ENCODE measurements at regions not wholly inside any gene's neighbourhood (a gene's known extent, or its start where the extent isn't known, plus 50 kb on each side); places are given as distances from the start of the nearest gene placed in this dataset.

DNA sequence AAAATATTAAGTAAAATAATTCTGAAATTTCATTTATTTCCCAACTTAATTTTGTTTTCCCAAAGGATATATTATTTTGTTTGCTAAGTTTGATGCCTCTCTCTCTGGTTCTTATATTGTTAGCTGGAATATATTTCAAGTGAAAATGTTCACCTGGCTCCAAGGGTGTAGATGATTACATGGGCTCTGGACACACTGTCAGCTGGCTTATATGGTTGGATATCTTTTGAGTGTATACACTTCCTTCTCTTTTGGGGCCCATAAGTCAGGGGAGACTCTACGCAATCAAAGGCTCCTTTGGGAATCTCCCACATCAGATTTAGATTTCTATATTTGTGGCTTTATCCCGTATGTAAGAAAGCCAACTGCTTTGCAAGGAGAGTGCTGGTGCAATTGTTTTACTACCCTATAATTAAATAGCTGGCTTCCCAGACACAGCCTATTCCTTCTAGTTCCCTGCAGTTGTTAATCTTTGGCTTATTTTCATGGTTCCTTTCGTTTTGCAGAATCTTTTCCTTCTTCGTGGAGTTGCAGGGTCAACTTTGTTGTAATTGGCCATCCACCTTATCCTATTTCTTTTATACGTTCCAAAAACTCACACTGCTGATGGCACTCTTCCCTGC lies 225.7 kb downstream of the DPH6 start:
- ATAC-seq (ENCODE audit: low FRiP score in 2 of 2), result no peak
- no peaks in the 10 kb centered on the region for H3K4me1 ChIP-seq
- no peaks in the 10 kb centered on the region for H3K27me3 ChIP-seq
- WGBS, 2 donors, result 80 to 86% methylated on average over 5 of the region's 5 CpGs
- TF ChIP-seq, protein P1, sequence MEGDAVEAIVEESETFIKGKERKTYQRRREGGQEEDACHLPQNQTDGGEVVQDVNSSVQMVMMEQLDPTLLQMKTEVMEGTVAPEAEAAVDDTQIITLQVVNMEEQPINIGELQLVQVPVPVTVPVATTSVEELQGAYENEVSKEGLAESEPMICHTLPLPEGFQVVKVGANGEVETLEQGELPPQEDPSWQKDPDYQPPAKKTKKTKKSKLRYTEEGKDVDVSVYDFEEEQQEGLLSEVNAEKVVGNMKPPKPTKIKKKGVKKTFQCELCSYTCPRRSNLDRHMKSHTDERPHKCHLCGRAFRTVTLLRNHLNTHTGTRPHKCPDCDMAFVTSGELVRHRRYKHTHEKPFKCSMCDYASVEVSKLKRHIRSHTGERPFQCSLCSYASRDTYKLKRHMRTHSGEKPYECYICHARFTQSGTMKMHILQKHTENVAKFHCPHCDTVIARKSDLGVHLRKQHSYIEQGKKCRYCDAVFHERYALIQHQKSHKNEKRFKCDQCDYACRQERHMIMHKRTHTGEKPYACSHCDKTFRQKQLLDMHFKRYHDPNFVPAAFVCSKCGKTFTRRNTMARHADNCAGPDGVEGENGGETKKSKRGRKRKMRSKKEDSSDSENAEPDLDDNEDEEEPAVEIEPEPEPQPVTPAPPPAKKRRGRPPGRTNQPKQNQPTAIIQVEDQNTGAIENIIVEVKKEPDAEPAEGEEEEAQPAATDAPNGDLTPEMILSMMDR (IDR thresholded peaks at IDR 0.05), result no peak
- TF ChIP-seq POLR2A (IDR thresholded peaks at IDR 0.05) (no peak), POLR2AphosphoS5 (IDR thresholded peaks at IDR 0.05) (no peak), EP300 (IDR thresholded peaks at IDR 0.05) (no peak)
- no peak overlapping the region for H3K4me3 ChIP-seq
- H3K9me3 ChIP-seq, result no peaks in the 10 kb centered on the region
- no peaks in the 10 kb centered on the region for H3K36me3 ChIP-seq
- H3K27ac ChIP-seq, result no peak overlapping the region
- no peak for DNase-seq

DNA sequence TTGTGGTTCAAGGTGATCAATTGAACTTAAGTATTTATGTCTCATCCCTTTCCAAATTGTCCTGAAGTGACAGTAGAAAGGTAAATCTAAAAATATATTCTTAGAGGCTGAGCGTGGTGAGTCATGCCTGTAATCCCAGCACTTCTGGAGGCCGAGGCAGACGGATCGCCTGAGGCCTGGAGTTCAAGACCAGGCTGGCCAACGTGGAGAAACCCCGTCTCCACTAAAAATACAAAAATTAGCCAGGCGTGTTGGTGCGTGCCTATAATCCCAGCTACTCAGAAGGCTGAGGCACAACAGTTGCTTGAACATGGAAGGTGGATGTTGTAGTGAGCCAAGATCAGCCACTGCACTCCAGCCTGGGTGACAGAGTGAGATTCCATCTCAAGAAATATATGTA lies 226.6 kb downstream of the DPH6 start:
- WGBS, 2 donors, result 89 to 92% methylated on average over 8 of the region's 8 CpGs
- Histone ChIP-seq H3K4me3 (no peak overlapping the region), H3K4me1 (no peaks in the 10 kb centered on the region), H3K27ac (no peak overlapping the region), H3K27me3 (no peaks in the 10 kb centered on the region), H3K9me3 (no peaks in the 10 kb centered on the region), H3K36me3 (no peaks in the 10 kb centered on the region)
- TF ChIP-seq POLR2A (IDR thresholded peaks at IDR 0.05) (no peak), POLR2AphosphoS5 (IDR thresholded peaks at IDR 0.05) (no peak), EP300 (IDR thresholded peaks at IDR 0.05) (no peak)
- TF ChIP-seq, protein P1 (IDR thresholded peaks at IDR 0.05), result no peak
- ATAC-seq (ENCODE audit: low FRiP score in 2 of 2) (no peak), DNase-seq (no peak)

DNA sequence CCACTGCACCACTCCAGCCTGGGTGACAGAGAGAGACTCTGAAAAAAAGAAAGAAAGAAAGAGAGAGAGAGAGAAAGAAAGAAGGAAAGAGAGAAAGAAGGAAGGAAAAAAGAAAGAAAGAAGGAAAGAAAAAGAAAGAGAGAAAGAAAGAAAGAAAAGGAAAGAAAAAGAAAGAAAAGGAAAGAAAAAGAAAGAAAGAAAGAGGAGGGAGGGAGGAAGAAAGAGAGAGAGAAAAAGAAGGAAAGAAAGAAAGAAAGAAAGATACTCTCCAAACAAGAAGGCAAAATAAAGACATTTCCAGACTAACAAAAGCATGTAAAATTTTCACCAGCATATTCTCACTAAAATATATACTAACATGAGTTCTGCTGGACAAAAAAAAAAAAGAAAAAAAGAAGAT lies 228.7 kb downstream of the DPH6 start:
- Histone ChIP-seq H3K27me3 (no peaks in the 10 kb centered on the region), H3K36me3 (no peaks in the 10 kb centered on the region), H3K9me3 (no peaks in the 10 kb centered on the region), H3K27ac (no peak overlapping the region), H3K4me1 (no peaks in the 10 kb centered on the region), H3K4me3 (no peak overlapping the region)
- ATAC-seq (ENCODE audit: low FRiP score in 2 of 2), result no peak
- TF ChIP-seq, protein P1 (IDR thresholded peaks at IDR 0.05), result no peak
- TF ChIP-seq EP300 (IDR thresholded peaks at IDR 0.05), result no peak
- TF ChIP-seq POLR2A (IDR thresholded peaks at IDR 0.05), result no peak
- TF ChIP-seq POLR2AphosphoS5 (IDR thresholded peaks at IDR 0.05), result no peak
- DNase-seq, result no peak

DNA sequence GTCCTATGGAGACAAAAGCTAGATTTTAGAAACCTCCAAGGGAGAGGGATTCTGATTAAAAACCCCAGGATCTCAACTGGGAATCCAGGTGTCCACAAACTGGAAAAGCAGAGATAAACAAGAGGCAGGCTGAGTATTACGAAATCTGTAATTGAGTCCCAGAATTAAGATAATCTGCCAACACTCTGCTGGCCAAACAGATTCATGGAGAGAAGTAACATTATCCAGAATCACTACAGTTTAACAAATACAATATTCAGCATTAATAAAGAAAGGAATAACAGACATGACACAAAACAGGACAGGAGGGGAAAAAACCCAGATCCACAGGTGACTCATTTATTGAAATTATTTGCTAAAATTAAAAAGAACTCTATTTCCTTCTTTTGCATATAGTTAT lies 227.2 kb upstream of the NANOGP8 start:
- no peak for TF ChIP-seq POLR2A (IDR thresholded peaks at IDR 0.05)
- TF ChIP-seq, protein P1 (IDR thresholded peaks at IDR 0.05), result no peak
- TF ChIP-seq POLR2AphosphoS5 (IDR thresholded peaks at IDR 0.05), result no peak
- no peak for TF ChIP-seq EP300 (IDR thresholded peaks at IDR 0.05)
- DNase-seq (no peak), ATAC-seq (ENCODE audit: low FRiP score in 2 of 2) (no peak)
- Histone ChIP-seq H3K27ac (no peak overlapping the region), H3K9me3 (no peaks in the 10 kb centered on the region), H3K4me3 (no peak overlapping the region), H3K27me3 (no peaks in the 10 kb centered on the region), H3K4me1 (peaks cover 9 to 23% (median 13%) of the 10 kb centered on the region in 4 donors), H3K36me3 (no peaks in the 10 kb centered on the region)
- 70 to 89% methylated on average over 1 of the region's 1 CpG for WGBS, 2 donors

DNA sequence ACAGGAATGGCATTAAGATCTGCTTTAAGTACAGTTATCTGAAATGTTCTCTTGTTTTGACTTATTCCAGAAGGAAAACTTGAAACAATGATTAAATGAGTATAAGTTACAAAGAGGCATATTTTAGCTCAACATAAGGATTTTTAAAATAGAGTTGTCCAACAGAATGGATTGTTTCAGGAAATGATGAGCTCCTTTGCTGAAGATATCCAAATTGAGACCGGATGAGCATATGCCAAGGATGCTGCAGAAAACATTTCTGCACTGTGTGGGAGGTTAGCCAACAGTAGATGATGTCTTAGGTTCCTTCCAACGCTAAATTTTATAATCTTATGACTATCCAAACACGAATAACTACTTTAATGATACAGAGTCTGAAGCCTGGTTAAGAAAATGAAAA lies 226.5 kb upstream of the NANOGP8 start:
- no peaks in the 10 kb centered on the region for H3K9me3 ChIP-seq
- no peak overlapping the region for H3K27ac ChIP-seq
- 72 to 73% methylated on average over 3 of the region's 3 CpGs for WGBS, 2 donors
- TF ChIP-seq, protein P1 (IDR thresholded peaks at IDR 0.05), result no peak
- TF ChIP-seq EP300 (IDR thresholded peaks at IDR 0.05) (no peak), POLR2AphosphoS5 (IDR thresholded peaks at IDR 0.05) (no peak), POLR2A (IDR thresholded peaks at IDR 0.05) (no peak)
- no peak for ATAC-seq (ENCODE audit: low FRiP score in 2 of 2)
- H3K4me3 ChIP-seq, result no peak overlapping the region
- H3K27me3 ChIP-seq, result no peaks in the 10 kb centered on the region
- H3K36me3 ChIP-seq, result no peaks in the 10 kb centered on the region
- H3K4me1 ChIP-seq, result peaks cover 15 to 28% (median 17%) of the 10 kb centered on the region in 4 donors
- DNase-seq, result no peak

Measured in upper lobe of left lung (tissue), 6 donors.